HG03196 (cell line): ENCODE measurements at regions not wholly inside any gene's neighbourhood (a gene's known extent, or its start where the extent isn't known, plus 50 kb on each side); places are given as distances from the start of the nearest gene placed in this dataset.

Source experiments
- ATAC-seq: cut with Tn5 transposase; IDR thresholded peaks from one replicate; pipeline ENCODE4 v1.9.1; 2021; ENCODE audit not compliant: unreplicated experiment

DNA sequence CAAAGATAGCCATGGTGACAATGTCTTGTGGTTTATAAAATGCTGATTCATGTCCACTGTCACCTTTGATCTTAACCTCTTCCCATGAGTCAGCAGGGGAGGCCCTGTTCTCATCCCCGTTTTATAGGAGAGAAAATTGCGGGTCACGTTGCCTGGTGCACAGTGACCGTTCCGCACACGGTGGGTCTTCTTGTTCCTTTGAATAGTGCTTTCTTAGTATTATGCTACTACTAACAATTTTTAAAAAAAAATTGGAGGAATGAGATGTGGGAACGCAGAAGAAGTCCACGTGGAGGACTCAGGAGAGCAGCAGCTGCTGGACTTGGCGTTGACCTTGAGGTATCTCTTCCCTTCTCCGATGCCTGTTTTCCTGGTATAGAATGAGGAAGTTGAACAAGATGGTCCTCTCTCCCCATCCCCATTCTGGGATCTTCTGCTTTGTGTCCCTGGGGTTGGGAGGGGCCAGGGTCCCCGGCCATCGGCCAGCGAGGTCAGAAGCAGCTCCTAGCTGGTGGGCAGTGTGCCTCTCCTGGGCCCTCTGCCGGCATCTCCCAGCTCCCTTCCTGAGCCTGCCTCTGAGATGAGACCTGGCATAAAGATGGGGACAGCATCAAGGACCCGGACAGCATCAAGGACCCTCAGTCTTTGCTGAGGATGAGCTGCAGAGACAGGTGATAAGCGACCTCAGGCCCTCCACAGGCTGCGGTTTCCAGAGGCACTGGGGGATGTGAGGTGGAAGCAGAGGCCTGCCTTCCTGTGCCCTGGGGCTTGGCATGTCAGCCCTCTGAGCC lies 143.9 kb downstream of the C9orf50 start:
- no peak for ATAC-seq

DNA sequence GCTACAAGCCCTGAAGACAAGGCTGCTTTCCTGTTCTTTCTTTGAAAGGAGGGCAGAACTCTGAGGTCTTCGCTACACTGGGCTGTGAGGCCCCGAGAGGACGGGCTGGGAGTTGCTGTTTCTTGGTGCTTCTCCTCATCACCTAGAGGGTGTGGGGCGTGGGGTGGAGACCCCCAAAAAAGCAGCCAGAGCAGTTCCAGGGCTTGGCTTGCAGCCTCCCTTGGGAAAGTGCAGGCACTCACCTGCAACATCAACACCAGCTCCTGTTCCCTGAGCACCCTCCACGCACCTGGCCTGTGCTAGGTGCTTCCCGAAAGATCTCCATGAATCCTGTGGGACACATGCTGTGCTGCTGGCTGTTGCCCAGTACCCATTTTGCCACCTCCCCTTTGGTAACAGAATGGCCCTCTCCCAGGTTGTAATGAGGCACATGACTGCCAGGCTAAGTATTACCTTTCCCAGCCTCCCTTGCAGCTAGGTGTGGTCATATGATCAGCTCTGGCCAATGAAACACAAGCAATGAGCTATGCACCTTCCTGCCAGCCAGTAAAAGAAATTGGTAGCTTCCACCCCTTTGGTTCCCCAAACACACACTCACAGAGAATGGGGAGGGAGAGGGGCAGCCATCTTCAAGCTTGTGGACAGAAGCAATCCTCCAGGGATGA lies 146.0 kb downstream of the C9orf50 start:
- ATAC-seq = no peak

DNA sequence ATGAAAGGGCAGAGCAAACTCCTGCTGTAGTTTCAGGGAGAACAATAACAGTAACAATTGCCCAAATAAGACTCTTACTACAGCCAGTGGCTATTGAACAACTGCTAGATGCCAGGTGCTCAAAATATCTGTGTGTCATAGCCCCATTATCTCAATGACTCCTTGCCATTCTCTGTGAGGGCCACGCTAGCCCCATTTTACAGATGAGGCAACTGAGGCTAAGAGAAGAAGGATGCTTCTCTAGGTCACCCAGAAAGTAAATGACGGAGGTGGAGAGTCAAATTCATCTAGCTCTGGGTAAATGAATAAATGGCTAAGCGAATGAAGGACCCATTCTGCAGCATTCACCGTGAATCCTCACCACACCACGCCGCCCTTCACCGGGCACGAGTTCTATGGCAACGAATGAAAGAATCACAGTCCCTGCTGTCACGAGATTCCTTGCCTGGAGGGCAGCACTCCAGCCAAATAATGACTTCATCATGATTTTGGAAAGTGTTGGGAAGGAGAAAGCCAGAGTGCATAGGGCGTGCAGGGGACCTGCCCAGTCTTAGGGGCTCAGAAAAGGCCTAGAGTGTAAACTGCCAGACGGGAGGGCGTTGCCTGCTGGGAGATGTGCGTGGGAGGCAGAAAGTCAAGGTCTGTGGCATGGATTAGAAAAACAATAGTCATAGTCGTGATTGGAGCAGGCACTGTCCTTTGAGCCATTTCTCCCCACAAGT lies 147.2 kb downstream of the C9orf50 start:
- no peak for ATAC-seq

DNA sequence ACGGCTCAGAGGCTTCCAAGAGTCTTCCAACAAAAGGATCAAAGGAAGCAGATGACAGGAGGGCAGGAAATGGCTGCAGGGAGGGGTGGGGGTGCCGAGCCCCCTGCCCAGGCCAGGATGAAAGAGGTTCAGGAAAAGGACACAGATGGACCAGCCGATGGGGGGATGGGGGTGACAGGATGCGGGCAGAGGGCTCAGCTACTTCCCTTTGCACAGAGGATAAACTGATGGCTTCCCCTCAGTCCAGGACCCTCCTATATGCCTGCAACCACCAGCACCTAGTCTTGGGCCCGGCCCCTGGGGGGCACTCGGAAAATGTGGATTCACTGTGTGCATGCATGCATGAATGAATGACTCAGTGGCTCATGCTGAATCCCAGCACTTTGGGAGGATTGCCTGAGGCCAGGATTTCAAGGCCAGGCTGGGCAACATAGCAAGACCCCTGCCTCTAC lies 148.2 kb downstream of the C9orf50 start:
- ATAC-seq = no peak

DNA sequence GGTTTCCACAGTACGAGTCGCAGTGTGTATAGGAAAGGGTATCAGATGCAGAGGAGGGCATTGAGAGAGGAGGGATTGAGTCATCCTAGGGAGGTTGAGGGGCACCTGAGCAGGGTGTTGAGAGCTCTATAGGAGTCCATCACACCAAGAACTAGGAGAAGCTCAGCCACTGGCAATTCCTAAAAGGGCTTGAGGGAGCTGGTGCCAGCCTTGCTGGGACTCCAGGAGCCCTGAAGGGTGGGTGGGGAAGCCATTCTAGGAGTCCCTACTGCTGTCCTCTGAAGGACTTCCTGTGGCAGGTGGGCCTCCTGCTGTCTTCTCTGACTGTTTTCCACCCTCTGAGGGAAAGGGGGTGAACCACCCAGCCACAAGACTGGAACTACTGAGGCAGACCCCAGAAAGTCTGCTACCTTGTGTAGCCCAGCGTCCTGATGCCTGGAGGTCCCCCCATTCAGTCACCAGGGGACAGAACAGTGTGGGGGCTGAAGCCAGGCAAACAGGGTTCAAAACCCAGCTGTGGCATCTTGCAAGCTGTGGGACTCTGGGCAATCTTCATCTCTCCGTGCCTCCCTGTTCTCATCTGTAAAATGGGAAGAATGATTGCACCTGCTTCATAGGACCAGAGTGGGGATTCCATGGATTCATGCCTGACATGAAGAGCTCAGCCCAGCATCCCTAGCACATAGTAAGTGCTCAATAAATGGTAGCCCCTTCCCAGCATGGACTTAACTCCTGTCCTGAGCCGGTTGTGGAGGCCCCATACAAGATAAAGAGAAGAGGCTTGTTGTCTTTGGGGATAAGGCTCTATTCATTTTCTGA lies 149.5 kb downstream of the C9orf50 start:
- ATAC-seq = no peak

DNA sequence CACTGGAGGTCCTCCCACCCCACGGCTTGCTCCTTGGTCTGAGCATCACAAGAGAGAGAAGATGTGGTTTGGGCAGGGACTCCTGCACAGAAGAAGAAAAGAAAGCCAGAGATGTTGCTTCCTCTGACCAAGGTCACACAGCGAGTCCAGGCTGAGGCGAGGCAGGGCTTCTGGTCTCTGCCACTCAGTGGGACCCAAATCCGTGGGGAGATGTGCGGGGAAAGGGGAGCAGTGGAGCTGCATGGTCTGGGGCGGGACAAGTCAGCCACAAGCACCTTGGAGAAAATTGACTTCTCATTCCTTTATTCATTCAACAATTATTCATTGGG lies 150.9 kb downstream of the C9orf50 start:
- ATAC-seq = no peak

DNA sequence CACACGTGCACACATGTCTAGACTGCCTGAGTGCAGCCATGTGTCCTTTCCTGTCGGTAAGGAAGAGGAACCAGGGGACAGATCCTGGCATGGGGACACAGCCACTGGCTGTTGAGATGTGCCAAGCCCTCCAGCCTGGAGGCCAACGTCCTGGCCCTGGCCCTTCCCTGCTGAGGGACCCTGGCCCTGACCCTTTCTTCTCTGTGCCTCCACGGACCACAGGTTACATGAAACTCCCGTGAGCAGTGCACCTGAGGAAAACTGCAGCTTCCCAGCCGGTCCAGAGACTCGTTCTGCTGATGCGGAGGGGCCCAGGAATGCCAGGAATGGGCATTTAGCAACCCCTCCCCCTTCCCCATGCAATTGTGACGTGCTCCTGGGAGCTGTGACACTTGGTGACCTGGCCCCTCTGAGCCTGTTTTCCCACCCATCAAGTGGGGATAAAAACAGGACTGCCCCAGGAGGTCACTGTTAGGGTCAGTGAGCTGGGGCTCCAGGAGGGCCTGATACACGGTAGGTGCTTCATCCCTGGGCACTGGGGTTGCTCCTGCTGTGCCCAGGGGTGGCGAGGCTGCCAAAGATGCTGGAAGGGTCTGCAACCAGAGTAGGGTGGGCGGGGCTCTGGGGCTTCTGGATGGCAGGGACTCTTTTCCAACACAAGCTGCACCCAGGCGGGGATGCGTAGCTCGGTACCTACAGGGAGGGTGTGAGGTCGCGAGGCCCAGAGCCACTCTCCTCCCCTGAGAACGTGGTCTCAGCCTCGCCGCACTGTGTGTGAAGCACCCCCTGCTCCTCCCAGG lies 151.5 kb downstream of the C9orf50 start:
- ATAC-seq = no peak

DNA sequence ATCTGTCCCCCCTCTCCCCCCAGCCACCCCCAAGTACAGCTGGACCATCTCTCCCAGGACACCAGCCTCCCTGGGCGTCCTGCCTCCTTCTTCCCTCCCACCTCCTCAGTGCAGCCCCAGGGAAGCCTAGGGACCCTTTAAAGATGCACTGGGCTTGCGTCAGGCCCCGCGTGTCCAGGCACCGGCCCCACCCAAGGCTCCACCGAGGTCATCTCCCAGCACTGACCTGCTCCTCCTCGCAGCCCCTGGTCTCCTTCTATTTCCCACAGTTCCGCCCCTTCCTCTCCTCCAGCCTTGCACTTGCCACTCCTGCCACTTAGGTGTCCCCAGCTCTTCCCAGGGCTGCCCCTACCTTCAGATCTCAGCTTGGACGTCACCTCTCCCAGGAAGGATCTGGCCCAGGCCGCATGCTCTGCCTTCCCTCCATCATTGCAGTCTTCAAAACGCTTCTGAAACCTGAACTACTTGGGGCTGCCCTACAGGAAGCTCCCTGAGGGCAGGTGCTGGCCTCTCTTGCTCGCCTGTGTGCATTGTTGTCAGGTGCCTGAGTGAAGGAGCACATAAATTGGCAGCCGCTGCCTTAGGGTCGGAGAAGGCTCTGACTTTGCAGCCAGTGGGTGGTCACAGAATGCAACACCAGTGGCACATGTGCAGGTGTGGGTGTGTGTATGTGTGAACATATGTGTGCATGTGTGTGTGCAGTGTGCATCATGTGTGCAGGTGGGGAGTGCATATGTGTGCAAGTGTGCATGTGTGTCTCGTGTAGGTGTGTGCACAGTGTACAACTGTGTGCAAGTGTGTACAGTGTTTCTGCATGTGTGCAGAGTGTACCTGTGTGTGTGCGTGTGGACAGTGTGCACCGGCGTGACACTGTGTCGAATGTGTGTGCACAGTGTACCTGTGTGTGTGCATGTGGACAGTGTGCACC lies 152.9 kb downstream of the C9orf50 start:
- ATAC-seq = no peak

DNA sequence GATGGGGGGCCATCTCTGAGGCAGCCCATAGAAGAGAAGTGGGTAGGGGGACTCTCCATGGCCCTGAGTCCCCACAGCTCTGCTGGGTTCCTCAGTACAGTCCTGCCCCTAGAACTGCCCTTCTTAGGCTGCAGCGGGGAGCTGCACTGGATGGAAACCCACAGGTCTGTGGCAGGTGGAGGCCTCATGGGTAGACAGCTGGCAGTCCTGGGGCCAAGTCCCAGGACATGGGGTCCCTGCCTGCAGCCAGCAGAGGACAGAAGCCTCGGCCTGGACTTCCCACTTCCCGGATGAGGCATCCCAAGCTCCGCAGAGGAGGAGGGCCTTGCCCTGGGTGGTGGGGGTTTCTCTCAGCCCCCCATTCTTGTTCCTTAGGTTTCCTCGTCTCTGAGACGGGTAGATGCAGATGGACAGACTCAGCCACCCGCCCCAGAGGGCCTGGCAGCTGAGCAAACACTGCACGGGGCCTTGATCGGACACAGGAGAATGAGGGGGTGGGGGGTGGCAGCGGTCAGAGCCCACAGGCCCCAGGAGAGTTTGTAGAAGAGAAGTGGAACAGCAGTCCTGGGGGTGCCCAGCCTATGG lies 153.8 kb downstream of the C9orf50 start:
- ATAC-seq = no peak

DNA sequence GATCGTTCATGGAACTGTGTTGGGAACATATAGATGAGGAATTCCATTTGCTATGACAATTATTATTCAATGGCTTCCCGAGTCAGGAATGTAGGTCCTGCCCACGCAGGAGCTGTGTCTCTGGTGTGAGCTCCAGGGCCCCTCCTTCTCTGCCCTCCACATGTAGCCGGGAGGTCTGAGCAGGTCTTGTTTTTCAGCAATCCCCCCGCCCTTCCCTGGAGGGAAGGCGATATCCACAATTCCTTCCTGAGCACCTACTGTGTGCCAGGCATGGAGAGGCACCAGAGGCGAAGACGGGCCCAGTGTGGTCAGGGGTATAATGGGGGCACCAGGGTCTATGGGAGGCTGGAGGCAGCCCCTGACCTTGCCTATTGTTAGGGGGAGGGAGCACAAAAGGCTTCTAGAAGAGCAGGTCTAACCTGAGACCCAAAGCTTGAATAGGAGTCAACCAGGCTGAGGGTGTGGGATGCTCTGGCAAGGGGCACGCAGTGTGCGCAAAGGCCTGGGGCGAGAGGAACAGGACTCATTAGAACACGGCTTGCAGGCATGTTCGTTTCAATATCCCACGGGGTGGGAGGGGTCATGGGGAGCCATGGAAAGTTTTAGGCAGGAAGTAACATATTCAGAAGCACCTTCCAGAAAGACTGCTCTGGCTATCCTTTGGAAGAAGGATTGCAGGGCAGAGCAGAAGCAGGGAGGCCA lies 154.9 kb downstream of the C9orf50 start:
- no peak for ATAC-seq

DNA sequence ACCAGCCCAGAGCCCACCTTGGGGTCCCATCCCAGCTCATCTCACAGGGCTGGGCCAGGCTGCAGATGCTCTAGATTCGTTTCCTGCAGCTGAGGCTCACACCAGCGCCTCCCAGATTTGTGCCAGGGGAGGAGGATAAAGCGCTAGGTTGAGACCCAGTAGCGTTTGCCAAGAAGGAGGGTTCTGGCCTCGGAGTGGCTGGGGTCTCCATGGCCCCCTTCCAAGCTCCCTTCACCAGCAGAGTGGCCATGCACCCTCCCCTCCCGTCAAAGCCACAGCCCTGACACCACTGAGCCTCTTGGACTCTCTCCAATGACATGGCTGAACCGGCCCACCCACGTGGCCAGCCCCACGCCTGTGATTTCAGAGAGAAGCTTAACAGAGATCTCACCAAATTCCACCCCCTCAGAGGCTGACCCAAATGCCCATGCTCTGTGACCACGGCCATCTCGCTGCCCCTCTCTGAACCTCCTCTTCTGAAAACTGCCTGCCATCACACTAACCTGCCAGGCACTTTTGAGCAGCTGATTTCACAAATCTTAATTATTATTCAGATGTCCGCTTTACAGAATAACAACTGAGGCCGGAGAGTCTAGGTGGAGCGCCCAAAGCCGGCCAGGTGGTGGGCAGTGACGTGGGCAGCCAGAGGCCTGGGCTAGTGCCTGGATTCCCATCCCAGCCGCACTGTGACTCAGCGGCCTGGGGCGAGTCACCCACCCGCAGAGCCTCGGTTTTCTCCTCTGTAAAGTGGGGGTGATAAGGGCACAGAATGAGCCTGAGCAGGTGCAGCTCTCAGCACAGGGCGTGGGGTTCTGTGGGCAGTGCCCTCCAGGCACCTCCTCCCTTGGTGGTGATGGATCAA lies 155.7 kb downstream of the C9orf50 start:
- no peak for ATAC-seq

DNA sequence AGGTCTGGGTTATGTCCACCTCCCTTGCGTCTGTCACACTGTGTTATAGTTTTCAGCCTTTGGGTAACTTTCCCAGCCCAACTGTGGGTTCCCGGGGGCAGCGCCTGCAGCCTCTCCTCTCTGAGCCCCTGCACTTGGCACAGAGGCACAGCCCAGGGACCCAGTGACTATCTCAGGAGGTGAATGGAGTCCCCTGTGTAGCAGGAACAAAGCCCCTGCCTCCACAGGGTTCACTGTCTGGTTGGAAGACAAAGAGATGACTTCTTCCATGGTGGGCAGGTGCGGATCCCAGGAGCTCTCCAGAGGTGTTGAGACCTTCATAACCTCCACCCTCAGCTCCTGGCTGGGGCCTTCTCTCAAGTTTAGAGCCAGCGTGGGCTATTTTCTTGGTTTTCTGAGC lies 156.9 kb downstream of the C9orf50 start:
- no peak for ATAC-seq

DNA sequence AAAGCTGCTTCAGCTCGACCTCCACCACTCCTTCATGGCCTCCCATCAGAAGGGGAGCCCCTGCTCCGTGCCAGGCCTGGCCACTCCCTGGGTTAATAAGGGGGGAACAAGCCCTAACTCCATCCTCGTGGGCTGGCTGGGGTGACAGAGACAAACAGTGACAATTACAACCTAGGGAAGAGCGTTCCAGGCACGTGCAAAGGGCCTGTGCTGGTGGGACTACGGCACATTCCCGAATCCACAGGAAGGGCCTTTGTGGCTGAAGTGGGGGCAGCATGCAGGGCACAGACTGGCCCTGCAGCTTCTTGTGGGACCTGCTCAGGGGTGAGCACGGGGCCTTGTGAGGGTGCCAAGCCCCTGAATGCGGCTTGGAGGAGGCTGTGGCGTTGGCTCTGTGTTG lies 157.4 kb downstream of the C9orf50 start:
- ATAC-seq = no peak

DNA sequence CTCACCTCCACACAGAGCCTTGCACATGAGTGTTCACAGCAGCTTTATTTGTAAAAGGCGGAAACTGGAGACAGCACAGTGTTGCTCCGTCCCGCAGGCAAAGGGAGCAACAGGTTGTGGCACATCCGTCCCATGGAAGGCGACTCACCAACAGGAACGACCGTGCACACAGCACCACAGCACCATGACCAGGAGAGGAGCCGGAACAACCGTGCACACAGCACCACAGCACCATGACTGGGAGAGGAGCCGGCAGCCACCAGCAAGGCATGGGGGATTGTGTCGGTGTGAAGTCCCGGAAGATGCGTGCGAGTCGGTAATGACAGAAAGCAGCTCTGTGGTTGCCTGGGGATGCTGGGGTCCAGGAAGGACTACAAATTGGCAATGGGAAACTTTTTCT lies 158.5 kb downstream of the C9orf50 start:
- no peak for ATAC-seq

DNA sequence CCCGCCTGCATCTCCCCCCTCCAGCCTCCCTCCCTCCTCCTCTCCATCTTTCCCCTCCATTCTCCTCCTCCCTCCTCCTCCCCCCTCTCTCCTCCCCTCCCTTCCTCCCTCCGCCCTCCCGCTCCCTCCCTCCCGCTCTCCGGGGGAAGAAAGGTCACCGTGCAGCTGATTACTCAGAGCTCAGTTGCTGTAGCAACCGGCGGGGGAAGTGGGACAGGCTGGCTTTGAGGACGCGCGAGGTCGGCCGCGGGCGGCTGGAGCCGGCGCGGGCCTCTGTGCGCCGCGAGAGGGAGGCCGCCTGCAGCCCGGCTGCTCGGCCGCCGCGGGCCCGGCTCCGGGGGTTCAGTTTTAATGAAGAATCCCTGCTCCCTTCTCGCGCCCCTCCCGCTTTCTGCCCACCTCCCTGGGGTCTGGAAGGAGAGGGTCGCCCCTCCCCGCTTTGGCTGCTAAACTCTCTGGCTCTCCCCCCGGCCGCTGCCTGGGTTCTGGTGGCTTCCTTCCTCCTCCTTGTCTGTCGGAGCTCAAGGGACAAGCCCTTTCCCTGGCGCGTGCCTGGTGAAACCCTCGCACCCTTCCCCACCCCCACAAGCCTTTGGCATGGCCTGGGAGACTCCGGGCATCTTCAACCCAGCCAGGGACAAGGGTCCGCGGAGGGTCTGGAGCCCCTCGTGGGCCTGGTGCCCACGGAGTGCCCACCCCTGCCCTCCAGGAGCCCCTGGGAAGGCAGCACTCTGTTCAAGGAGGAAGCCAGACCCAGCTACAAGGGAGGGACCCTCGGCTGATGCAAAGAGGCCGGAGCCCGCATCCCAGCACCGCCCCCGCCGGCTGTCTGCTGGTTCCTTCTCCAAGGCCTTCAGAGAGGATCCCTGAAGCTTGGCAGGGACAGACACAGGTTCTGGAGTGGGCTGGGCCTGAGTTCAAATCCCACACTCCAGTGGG lies 160.3 kb downstream of the C9orf50 start:
- peak; percentile 70 for ATAC-seq

DNA sequence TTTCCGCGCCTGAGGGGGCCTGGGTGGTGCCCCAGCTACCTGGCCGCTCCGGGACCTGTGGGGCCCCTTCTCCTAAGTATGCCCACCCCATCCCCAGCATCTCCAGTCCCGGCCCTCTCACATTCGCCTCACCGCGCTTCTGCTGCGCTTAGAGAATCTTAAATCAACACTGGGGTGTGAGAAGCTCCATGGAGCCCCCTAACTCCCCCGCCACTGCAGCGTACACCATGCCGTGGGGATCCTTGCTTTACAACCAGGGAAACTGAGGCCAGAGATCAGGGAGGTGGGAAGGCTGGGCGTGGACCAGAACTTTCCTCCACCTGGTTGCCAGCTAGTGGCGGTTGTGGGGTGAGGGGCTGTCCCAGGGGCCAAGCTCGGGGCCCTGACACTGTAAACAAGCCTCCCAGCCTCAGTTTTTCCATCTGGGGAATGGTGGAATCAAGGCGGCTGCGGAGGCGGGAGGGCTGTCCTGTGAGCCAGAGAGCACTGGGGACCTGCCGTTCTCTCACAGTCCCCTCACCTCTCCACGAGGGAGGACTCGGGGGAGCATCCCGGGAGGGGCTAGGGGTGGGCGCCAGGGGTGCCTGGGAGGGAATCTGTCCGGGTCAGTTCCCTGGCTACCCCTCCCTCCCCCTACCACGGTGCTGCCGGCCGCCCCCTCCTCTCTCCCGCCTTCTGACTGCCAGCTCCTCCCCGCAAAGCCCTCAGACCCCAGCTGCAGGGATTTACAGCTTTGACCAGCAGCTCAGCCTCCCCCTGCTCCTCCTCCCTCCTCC lies 161.2 kb downstream of the C9orf50 start:
- ATAC-seq = no peak
